ENCODE measurements at regions not wholly inside any gene's neighbourhood (a gene's known extent, or its start where the extent isn't known, plus 50 kb on each side); places are given as distances from the start of the nearest gene placed in this dataset.

DNA sequence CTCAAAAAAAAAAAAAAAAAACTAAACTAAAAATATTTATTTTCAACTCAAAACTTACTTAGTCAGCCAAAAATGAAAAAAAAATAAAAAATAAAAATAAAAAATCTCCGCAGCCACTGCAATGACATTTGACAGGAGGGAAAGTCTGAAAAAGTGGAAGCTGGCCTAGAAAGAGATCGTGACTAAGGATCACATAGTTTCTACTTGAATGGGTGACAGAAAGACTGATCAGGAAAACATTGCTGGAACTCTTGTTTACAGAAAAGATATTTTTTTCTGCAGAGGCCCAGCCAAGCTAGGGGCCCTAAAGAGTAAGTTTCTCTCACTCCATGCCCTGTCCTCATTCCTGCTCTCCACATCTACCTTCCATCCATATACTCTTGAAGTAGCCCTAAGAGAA is 92.8 kb upstream of the KCND2 start:
- TF ChIP-seq, protein P1, sequence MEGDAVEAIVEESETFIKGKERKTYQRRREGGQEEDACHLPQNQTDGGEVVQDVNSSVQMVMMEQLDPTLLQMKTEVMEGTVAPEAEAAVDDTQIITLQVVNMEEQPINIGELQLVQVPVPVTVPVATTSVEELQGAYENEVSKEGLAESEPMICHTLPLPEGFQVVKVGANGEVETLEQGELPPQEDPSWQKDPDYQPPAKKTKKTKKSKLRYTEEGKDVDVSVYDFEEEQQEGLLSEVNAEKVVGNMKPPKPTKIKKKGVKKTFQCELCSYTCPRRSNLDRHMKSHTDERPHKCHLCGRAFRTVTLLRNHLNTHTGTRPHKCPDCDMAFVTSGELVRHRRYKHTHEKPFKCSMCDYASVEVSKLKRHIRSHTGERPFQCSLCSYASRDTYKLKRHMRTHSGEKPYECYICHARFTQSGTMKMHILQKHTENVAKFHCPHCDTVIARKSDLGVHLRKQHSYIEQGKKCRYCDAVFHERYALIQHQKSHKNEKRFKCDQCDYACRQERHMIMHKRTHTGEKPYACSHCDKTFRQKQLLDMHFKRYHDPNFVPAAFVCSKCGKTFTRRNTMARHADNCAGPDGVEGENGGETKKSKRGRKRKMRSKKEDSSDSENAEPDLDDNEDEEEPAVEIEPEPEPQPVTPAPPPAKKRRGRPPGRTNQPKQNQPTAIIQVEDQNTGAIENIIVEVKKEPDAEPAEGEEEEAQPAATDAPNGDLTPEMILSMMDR (IDR thresholded peaks at IDR 0.05; ENCODE audit: low read depth, low read length): no peak
- TF ChIP-seq EZH2phosphoT487 (IDR thresholded peaks at IDR 0.05; ENCODE audit: low read depth): no peak

Data from OCI-LY3 (cell line).